Stimulated activated CD4-positive, alpha-beta T cell treated with anti-CD3 and anti-CD28 coated beads, Interleukin-1b, Interleukin-23, amount 100 ng/mL, for 48 hours (primary cell): ENCODE measurements at regions not wholly inside any gene's neighbourhood (a gene's known extent, or its start where the extent isn't known, plus 50 kb on each side); places are given as distances from the start of the nearest gene placed in this dataset.

Experiments
- DNase-seq: peaks from one replicate; pipeline ENCODE4 v3.0.0-alpha.2; 2020

DNA sequence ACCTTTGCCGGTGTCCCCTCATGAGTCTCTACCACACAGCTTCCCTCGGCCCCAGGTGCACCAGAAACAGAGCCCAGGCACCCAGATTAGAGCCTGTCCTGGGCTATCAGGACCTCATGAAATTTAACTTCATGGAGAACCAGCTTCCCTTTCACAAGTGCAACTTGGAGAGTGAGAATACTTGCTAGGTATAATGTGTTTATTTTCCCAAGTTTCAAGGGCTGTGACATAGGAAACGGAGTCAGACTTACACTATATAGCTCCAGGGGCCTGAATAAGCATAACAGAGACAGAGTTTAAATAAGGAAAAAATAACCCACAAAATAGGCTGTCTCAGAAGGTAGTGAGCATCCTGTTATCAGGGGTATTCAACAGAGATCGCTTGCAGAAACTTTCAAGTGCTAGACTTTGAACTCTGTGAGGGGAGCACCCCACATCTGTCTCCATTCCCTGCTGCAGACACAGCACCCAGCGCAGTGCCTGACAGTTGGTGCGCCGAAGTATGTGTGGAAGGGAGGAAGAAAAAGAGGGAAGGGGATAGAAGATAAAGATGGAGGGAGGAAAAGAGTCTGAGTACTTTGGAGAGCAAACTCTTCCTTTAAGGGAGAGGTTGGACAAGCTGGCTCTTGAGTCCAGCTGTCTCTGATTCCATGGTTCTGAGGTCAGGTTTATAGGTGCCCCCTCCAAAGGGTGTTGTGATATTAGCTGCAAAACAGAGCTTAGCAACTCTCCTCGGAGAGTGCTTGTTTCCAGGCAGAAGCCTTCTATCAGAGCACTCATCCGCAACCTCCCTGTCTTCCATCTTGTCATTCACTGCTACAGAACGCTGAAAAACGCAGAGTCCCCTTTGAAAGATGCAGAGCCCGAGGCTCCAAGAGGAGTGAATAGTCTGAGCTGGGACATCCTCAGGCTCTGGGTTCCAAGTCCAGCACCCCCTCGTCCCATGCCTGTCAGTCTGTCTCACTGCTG lies 84.8 kb downstream of the CPN2 start:
- DNase-seq: no peak

DNA sequence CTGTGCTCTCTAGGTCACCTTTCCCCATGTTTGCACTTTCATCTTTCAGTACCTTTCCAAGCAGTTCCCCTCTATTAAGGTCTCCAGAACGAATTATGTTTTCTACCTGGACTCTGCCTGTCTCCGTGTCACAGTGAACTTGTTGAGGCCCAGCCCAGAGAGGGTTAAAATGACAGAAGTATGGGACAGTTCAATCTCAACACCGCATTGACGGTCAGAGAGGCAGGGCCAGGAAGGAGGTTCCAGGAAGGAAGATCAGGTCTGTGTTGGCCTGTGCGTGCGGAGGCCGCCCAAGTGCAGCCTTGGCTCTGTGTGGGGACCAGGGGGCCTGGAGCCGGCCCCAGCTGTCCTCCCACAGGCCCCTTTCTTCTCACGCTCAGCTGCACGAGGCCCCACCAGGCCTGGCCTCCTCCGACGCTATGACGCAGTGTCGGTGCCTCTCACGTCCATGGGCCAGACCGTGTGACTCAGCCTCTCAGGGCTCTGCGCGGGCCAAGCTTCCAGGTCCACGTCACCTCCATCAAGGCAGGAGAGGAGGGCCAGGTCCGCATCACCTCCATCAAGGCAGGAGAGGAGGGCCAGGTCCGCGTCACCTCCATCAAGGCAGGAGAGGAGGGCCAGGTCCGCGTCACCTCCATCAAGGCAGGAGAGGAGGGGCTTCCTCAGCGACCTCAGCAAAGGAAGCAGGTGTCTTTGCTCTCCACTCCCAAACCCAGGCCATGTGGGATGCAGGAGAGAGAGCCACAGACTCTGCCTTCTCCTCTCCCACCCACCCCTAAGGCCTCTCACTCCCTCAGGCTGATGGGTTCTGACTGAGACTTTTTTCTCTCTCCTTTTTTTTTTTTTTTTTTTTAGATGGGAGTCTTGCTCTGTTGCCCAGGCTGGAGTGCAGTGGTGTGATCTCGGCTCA lies 83.1 kb downstream of the CPN2 start:
- DNase-seq: no peak

DNA sequence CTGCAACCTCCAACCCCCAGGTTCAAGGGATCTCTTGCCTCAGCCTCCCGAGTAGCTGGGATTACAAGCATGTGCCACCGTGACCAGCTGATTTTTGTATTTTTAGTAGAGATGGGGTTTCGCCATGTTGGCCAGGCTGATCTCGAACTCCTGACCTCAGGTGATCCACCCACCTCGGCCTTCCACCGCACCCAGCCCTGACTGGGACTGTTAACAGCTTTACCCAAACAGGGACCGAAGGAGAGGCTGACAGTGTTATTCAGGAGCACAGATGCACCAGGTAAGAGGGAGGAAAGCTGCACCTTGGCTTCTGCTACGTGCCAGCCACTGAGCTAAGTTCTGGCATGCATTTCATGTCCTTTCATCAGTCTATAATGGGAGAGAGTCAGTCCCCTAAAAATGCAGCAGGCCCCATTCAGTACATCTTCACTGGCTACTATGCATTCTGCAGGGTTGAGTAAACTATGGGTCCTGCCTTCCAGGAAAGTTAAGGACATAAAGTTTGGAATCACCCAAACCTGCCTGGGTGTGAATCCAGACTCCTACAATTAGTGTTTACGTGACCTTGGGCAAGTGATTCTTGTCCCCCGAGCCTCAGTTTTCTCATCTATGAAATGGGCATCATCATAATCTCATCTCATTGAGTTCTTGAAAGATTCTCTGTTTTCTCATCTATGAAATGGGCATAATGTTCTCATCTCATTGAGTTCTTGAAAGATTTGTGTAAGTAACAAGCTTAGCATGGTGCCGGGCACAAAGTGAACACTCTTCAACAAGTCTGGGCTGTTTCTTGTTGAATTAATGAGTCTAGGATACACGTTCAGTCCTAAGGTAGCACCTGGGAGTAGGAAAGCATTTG lies 82.2 kb downstream of the CPN2 start:
- DNase-seq: no peak

DNA sequence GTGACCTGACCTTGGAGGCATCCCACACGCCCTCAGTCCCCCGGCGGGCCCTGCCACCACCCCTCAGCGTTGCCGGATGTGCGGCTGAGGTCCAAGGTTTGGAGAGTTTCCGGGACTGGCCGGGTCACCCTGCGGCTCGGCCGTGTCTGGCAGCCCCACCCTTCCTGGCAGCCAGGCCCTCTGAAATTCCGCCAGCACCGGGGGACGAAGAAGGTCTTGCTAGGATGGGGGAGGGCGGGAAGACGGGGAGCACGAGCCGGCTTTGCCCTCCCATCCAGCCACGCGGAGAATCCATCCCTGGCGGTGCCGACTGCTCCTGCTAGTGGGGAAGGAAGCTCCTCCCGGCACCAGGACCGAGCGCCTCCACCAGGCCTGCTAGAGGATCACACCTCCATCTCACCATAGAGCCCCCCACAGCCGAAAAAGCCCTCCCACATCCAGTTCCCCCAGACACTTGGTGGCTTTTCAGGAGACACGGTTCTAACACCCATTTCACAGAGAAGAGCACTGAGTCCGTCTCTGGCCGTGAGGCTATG lies 81.5 kb downstream of the CPN2 start:
- no peak for DNase-seq

DNA sequence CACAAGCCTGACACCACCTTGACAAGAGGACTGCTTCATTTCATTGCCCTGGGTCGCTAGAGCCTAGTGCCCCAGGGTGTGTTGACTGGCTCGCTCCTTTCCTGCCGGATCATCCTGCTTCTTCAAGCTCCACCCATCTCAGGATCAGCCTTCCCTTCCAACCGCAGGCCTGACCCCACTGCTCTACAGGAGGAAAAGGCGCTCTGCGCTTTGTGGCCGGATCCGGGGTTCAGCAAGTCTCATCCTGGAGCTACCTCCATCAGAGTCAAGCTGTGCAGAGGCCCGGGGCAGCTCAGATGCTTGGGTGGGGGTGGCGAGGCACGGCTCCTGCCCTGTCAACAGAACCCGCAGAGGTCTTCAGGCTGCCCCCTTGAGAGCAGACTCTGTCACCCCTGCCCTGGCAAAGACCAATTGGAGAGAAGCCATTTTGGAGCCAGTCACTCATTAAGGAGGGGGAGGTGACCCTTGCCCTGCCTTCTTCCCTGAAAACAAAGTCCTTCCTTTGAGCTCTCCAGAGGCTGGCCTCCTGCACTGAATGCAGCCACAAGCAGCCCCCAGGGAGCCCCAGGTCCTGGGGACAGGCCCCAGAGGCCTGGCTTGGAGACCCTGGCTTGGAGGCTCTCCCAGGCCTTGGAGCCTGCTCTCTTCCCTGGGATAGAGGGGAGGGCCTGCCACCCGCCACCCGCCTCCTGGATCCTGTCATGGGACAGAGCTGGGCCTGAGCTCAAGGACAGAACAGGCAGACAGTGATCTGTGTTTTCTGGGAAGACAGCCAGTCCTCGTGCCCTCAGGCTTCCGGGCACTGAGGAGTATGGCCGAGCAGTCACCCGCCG lies 80.3 kb downstream of the CPN2 start:
- DNase-seq: no peak

DNA sequence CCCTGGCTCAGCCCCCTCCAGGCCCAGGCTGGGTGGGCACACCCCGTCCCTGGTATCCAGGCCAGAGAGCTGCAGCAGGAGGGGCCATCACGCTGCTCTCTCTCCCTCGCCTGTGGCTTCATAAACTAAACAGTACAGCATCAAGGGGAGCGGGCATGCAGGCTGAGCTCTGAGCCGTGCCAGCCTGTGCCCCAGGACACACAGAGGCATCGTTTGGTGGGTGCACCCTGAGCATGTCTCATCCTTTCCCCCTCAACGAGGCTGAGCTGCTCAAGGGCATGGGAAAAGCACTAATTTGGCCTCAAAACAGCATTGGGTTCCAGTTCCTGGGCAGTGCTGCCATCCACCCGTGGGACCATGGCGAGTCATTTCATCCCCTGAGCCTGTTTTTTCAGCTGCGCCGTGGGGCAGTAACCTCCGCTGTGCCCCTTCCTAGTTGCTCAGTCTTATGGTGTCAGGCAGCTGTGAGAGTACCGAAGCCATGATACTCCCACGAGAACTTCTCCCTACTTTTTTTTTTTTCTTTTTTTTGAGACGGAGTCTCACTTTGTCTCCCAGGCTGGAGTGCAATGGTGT lies 79.6 kb downstream of the CPN2 start:
- no peak for DNase-seq

DNA sequence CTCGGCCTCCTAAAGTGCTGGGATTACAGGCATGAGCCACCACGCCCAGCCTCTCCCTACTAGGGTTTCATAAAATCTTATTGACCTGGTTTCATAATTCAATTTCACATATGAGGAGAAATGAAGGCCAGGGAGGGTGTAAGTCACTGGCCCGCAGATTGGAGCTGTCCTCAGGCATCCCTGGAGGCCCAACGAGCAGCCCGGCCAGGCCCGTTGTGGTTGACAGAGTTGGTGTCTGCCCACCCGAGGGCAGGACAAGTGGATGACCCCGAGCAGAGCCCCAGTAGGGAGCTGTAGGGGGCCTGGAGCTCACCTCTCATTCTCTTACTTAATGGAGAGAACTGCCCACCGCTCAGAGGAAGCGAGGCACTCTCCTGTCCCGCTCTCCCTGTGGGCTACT lies 78.9 kb downstream of the CPN2 start:
- no peak for DNase-seq

DNA sequence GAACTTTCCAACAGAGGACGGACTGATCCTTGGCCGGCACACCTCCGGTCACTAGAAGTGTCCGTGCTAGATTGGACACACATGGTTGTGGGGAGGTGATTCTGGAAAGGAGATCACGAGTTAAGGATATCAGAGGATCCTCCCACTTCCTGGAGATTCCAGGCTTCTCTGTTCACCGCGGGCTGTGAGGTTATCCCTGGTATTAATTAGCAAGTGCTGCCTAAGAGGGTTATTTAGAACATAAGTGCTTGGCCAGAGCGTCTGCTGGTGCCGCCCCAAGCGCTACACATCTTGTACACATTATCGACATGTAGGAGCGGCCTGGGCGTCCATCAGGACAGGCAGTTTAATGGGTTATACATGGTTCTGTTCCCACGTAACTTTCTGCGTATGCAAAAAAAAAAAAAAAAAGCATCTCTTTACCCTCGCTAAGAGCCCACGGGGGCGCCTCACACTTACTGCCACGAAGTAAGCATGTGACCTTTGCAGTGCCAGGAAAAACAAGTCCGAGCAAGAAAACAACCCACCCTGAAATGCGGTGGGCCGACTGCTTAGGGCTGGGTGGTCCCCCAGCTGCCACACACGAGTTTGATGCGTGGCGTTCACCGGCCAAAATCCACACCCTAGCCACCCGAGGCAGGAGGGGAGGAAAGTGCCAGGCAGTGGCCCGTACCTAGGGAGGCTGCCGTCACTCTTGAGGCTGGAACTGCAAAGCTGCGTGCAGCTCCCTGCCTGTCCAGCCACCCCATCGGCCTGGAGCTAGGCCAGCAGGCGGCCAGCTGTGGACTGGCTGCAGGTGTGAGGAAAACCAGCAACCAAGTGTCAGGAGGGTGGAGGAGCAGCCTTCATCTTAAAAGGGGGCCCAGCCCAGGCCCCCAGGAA lies 78.0 kb downstream of the CPN2 start:
- DNase-seq: no peak

DNA sequence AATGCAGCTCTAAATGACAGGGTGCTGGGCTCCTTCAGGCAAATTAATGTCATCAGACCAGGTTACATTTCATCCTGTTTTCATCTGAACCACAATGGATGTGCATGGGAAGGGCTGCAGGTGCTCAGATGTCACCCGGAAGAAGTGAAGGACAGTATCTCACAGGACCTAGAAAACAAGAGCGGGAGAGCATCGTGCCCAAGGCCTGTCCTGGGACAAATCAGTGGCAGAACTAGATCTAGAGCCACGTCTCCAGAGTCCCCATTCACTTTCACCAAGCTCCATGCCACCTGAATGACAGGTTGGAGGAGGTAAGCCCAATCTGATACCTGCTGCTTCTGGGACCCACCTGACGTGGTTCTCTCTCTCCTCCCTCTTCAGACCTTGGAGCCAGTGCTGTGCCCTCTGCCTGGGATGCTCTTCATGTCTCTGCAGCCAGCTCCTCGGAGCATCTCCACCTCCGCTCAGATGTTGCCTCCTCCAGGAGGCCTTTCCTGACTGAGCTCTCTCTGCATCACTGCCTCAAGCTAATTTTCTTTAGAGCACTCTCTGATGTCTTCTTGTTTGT lies 77.3 kb downstream of the CPN2 start:
- no peak for DNase-seq

DNA sequence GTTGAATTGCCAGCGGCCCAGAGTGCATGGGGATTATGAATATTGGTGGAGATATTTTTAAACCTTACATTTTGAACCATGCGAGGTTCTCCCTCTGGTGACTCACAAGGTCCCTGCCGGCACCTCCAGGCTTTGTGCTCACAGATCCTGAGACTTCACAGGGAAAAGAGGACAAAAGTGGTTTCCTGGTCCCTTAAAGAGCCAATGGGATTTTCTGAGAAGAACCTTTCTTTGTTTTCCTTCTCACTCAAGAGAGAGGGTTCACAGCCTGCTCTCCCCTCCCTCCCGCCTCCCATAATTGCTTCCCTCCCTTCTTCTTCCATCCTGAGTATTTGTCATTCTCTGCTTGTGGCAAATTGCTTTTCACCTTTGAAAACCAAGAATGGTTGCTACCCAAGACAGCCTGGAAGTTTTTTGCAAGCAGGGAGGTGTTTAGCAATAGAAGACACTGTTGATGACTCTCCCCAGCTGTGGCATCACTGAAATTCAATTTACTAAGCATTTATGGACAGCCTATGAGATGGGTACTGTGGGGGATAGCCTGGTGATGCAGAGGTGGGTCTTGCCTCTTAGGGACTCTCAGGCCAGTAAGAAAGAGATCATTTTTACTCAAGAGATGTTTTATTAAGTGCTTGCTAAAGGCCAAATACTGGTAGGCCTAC lies 76.6 kb downstream of the CPN2 start:
- DNase-seq: no peak

DNA sequence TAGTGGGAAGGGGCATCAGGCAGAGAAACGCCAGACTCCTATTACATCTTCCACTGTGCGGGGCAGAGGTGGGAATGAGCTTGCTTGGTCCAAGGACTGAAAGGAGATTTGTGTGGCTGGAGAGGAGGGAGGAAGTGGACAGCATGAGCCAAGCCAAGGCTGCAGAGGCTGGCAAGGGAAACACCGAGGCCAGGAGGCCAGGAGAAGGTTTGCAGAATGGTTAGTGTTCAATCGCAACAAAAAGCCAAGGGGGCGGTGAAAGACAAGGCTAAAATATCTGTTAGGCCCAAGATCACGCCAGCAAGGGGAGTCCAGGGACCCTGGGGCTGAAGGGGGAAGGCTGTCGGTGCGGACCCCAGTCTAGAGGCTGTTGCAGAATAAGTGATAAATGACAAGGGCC lies 75.8 kb downstream of the CPN2 start:
- no peak for DNase-seq

DNA sequence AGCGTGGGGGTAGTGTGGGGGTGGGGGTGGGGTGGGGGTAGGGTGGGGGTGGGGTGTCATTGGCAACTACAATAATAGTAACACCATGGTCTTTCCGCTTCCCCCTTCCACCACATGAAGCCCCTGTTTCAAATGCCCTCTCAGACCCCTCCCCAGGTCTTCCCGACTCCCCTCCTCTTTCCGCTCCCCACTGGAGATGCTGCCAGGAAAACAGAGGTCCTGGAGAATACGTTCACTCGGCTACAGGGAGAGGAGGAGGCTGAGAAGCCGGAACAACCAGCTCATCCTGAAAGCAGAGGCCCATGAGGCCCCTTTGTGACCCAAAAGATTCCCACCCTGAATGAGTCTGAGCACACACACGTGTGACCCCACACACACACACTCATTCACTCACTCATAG lies 75.4 kb downstream of the CPN2 start:
- no peak for DNase-seq

DNA sequence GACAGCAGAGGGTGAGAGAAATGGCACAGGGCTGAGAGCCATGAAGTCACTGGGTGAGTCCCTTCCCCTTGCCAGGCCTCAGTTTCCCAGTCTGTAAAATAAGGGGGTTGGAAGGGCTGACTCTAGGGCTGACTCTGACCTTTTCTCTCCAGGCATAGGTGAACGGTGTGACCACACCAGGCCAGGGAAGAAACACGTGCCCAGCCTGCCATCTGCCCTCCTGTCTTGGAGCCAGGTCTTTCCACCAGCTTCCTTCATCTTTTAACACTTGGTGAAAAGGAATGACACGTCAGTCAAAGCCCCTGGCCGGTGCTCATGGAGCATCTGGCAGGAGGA lies 74.4 kb downstream of the CPN2 start:
- no peak for DNase-seq

DNA sequence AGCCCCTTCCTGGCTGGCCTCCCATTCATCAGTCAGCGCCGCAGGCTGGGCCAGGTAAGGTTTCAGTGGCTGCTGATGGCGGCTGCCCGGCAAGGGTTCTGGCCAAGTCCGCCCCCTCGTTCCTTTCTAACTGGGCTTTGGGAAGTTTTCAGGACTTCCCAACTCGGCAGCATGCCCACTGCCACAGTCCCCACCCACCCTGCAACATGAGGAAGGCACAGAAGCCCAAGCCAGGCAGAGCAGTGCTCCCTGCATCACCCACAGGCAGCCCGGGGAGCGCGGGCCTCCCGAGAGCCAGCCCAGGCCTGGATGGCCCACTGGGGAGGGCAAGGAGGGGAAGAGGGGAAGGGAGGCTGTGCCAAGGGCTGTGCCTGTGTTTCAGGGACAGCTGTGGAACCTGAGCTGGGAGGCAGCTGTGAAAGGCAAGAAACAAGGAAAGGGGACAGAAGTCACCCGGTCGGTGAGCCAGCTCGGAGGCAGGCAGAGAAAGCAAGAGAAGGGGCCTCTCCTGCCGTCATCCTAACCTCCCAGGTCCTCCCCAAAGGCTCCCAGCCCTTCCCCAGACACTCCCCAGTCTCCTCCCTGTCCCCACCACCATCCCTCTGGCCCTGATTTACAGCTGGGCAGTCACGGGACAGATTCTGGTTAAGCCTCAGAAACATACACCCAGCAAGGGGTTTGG lies 73.9 kb downstream of the CPN2 start:
- no peak for DNase-seq

DNA sequence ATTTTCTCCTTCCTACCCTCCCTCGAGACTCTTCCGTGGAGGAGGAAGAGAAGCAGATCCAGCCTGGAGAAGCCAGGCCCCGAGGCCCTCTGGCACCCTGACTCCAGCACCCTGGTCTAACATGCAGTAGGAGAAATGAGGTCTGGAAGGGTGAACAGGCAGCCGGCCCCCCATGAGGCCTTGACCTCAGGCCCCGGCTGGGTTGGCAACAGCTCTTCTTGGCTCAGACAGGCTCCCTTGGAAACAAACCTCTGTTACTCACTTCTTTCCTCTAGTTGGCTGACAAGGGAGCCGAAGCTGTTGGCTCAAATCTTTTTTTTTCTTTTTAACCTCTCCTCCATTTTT lies 73.4 kb downstream of the CPN2 start:
- DNase-seq: no peak

DNA sequence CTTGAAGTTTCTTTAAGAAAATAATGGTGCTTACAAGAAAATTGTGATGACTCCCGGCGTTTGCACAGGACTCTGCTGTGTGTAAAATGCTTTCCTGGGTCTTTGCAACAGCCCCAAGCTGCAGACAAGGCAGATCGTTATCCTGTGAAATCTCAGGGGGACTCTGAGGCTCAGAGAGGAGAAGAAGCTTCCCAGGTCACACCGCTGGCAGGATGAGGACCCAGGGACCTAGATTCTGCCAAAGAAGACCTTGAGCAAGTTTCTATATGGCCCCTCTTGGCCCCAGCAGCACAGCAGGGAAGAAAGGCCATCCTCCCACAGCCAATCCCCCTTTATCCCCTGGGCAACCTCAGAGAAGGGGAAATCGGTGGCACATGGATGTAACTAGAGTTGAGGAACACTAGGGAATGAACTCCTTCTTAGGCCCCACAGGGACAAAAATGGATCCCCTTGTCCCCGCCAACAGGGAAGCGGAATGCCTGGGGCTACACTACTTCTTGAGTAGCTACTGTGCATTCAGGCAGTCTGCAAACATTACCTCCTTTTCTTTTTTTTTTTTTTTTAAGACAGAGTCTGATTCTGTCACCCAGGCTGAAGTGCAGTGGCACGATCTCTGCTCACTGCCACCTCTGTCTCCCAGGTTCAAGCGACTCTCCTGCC lies 72.8 kb downstream of the CPN2 start:
- DNase-seq: no peak

DNA sequence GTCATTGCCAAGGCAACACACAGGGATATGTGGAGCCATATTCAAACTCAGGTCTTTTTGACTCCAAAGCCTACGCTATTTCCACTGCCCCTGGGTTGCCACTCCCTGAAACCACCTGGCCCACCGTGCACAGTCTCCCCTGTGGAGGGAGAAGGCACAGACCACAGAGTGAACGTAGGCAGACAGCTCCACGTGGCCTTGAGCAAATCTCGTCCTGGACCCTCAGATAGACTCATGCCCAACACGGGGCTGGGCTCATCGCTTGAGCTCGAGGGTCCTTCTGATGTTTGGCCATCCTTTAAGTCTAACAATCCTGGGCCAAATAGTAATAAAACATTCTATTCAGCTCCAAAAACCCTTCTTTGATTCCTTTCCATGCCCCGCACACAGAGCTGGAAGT lies 72.0 kb downstream of the CPN2 start:
- DNase-seq: no peak

DNA sequence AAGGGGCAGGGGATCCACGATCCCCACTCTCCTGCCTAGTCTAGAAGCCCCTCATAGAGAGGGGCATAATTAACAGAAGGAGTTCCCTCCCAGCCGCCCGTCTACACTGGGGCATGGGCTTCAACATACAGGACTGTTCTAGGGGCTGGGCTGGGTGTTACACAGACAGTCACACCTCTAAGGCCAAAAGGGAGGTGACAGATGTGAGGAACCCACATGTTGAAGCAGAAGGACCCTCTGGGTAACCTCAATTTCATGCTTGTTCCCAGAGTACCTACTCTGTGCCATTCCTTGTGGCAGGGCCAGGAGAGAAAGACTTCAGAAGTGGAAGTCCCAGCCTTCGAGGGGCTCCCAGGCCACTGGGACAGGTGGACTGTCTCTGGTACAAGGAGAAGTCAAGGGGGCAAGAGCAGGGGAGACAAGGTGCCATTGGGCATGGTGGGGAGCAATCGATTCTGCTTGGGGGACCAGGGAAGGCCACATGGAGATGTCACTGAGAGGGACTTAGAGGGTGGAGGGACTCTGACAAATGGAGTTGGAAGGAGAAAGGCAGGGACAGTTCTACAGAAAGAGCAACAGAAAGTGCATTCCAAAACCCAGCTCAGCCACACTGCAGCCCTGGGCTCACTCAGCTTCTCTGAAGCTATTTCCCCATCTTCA lies 71.3 kb downstream of the CPN2 start:
- no peak for DNase-seq
